ENCODE measurements at regions not wholly inside any gene's neighbourhood (a gene's known extent, or its start where the extent isn't known, plus 50 kb on each side); places are given as distances from the start of the nearest gene placed in this dataset.
"Not testable (repeated sequence)": the region's sequence is repeated elsewhere in the genome, so short reads cannot be mapped to it uniquely, and the experiment has no call there.

- POLR2A ChIA-PET = no interaction called here
Measured at GRCh38 chr12:83996671-83997070, 915.9 kb downstream of the SLC6A15 start.

GRCh38 chr12:83985084-83985483 is 927.5 kb downstream of the SLC6A15 start:
- CTCF ChIA-PET = no interaction called here
- POLR2A ChIA-PET = no interaction called here

More at GRCh38 chr12:83996671-83997070, 915.9 kb downstream of the SLC6A15 start:
- CTCF ChIA-PET = no interaction called here

GRCh38 chr12:83980398-83980797 is 932.2 kb downstream of the SLC6A15 start:
- ChIA-PET POLR2A (no interaction called here), CTCF (no interaction called here)

- POLR2A ChIA-PET = no interaction called here
- CTCF ChIA-PET = no interaction called here
Measured at GRCh38 chr12:83979785-83980184, 932.8 kb downstream of the SLC6A15 start.

- CTCF ChIA-PET = no interaction called here
Measured at GRCh38 chr12:83971781-83972180, 940.8 kb downstream of the SLC6A15 start.

DNA sequence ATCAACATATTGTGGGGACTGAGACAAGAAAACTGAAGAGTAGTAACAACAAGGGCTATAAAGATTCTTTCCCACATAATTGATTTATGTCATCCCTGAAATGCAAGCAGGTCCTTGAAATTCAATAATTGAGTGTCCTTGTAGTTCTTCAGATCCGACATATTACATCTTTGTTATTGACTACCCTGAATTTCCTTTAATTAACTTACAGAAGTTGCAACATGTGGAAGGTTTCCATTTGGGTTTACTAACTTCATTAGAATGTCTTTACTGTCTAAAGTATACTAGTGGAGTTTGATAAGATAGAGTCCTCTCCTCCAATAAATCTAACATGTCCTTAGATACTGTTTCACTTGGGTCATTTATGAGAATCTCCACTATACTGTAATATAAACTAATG is 951.8 kb downstream of the SLC6A15 start:
- POLR2A ChIA-PET = no interaction called here
- CTCF ChIA-PET = no interaction called here

More at GRCh38 chr12:83971781-83972180, 940.8 kb downstream of the SLC6A15 start:
- POLR2A ChIA-PET = no interaction called here

DNA sequence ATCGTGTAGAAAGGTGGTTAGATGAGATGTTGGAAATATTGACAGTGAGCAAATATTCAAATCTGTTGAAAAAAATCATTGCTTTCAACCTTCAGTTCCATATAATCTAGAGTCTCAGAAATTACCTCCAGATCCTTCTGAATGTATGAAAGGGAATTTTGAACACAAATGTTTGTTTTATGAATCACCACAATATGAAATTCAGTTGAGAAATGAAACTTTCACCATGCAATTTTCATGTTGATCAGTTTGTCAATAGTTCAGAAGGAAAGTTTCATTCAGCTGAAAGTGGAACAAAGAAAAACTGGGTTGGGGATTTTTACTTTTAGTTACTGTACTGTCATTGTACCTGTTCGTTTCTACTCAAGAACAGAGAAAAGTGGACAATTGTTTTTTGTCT is 953.6 kb downstream of the SLC6A15 start:
- CTCF ChIA-PET = no interaction called here
- POLR2A ChIA-PET = no interaction called here

GRCh38 chr12:83954956-83955601 is 957.5 kb downstream of the SLC6A15 start:
- ChIA-PET POLR2A (no interaction called here), CTCF (no interaction called here)

- POLR2A ChIA-PET = no interaction called here
Measured at GRCh38 chr12:83954071-83954789, 958.4 kb downstream of the SLC6A15 start.

DNA sequence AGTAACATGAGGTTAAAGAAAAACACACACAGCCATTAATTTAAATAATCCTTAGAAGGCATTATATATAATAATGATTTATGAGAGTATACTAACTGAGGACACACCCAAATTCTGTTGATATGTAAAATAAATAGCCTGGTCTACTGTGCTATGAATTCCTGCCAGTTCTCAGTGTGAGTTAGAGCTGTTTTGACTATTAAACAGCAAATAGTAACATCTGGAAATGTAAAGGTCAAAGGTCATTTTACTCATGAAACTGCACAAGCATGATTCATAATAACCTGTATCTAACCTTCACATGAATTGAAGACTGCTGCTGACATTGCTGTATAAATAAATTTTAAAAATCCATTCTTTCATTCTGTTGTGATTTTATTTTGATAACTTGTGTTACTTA is 966.7 kb downstream of the SLC6A15 start:
- CTCF ChIA-PET = no interaction called here
- POLR2A ChIA-PET = no interaction called here

More at GRCh38 chr12:83954071-83954789, 958.4 kb downstream of the SLC6A15 start:
- CTCF ChIA-PET = no interaction called here

DNA sequence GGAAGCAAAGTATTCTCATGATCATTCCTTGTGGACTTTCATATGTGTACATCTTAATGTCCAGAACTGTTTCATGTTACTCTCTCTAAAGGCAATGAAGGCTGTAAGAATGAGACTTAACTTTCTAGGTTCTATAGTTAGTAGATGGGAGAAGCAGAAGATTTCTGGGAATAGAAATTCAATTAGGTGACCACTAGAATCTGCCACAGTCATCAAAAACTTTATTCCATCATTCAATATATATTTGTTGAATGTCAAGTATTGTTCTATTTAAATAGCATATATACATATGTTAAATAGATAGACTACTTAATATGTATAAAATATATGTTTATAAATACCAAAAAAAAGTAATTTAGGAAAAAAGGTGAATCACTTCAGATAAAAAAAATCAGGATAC is 972.9 kb downstream of the SLC6A15 start:
- ChIA-PET POLR2A (no interaction called here), CTCF (no interaction called here)

DNA sequence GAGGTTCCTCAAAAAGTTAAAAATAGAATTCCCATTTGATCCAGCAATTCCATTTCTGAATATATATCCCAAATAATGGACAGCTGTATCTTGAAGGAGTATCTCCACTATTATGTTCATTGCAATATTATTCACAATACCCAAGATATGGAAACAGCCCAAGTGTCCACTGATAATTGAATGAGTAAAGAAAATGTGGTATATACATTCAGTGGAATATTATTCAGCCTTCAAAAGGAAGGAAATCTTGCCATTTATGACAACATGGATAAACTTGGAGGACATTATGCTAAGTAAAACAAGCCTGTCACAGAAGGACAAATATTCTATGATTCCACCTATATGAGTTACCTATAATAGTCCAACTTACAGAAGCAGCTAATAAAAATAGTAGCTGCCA is 979.0 kb downstream of the SLC6A15 start:
- ChIA-PET POLR2A (no interaction called here), CTCF (no interaction called here)

DNA sequence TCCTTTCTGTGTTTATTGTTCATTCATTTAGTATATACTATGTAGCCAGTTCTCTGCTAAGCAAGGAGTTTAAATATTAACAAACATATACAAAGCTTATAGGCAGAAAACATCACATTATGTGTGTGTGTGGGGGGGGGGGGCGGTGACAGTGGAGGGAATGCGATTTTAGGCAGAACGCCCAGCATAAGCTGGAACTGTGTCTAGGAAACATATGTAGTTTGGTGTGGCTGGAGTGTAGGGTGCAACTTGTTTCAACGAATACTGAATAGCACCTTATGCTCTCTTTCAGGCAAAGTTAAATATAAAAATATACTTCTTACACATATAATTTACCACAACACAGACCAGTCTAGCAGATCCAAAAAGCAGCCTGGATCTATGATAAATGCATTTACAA is 980.6 kb downstream of the SLC6A15 start:
- POLR2A ChIA-PET = no interaction called here
- CTCF ChIA-PET = no interaction called here

GRCh38 chr12:83931451-83931850 is 981.1 kb downstream of the SLC6A15 start:
- ChIA-PET POLR2A (no interaction called here), CTCF (no interaction called here)

DNA sequence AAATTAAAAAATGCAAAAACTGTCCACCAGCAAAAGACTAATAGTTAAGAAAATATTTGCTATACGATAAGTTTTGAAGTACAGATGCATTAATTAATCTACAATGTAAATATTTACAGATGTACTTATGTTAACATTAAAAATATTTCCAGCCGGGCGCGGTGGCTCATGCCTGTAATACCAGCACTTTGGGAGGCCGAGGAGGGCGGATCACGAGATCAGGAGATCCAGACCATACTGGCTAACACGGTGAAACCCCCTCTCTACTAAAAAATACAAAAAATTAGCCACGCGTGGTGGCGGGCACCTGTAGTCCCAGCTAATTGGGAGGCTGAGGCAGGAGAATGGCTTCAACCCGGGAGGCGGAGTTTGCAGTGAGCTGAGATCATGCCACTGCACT is 982.8 kb downstream of the SLC6A15 start:
- CTCF ChIA-PET, POLR2A ChIA-PET: not testable (repeated sequence)

DNA sequence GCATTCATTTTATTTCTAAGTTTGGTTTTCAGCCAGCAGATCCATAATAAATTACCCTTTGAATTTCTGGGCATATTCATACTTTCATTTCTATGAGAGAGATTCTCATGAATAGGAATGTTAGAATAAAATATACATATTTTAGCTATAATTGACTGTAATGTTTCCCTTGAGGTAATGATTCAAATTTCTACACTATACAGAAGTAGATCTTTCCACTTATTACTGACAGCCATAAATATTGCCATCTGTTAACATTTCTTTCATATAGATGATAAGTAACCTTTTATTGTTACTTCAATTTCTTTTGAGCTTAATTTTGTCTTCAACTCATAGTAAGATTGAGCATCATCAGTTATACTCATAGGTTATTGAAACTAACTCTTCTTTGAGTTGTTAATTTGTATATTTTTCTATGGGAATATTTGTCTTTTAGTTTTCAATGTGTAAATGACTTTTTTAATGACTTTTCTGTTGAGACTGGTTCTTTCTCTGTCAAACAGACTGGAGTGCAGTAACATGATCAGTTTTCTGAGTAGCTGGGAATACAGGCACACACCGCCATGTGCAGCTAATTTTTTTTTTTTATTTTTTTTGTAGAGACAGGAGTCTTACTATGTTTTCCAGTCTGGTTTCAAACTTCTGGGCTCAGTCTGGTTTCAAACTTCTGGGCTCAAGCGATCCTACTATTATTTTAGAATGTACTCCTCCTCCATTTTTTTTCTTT is 991.6 kb downstream of the SLC6A15 start:
- POLR2A ChIA-PET = no interaction called here
- CTCF ChIA-PET = no interaction called here

DNA sequence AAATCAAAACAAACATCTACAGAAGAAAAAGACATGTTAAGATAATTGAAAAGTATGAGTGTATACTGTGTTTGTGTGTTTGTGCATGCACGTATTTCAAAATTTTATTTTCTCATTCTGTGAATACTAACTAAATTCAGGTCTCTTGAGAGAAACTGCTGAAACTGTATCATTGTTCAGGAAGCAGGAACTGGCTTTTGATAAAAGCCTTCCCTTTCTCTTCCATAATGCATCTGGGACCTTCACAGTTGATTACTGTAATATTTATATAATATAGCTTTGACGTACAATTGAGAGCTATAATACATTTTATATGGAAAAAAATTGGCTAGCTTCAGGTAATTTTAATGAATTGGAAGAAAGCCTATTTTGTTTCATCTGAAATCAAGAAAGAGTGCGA is 993.5 kb downstream of the SLC6A15 start:
- CTCF ChIA-PET = no interaction called here
- POLR2A ChIA-PET = no interaction called here

GRCh38 chr12:83904175-83904574 is 1008.4 kb downstream of the SLC6A15 start:
- ChIA-PET CTCF (no interaction called here), POLR2A (no interaction called here)

- POLR2A ChIA-PET = no interaction called here
Measured at GRCh38 chr12:83896416-83896815, 1016.2 kb downstream of the SLC6A15 start.

GRCh38 chr12:83893101-83893500 is 1019.5 kb downstream of the SLC6A15 start:
- ChIA-PET CTCF (no interaction called here), POLR2A (no interaction called here)

More at GRCh38 chr12:83896416-83896815, 1016.2 kb downstream of the SLC6A15 start:
- CTCF ChIA-PET = no interaction called here

DNA sequence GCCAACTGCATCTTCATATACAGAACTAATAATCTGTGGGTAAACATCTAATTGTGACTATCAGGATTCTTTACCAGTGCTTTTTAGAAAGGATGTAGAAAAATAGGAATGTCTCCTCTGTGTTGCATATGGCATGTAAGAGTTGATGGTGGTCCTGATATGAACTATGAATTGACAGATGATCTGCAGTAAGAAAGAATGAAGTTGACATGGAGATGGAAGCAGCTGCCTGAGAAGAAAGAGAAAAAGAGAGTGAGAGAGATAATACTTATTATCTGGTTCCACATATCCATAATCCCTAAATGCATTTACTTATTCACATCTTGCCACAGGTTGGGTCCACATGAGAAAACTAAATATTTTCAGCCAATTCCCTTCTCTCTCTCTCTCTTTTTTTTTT is 1022.9 kb downstream of the SLC6A15 start:
- CTCF ChIA-PET = interaction anchor here (0.7 kb wide), 1 partner anchor 112 kb away, joined by 4 read pairs; no protein-coding TSS in a partner anchor
- POLR2A ChIA-PET = no interaction called here
